ENCODE measurements at regions not wholly inside any gene's neighbourhood (a gene's known extent, or its start where the extent isn't known, plus 50 kb on each side); places are given as distances from the start of the nearest gene placed in this dataset.

DNA sequence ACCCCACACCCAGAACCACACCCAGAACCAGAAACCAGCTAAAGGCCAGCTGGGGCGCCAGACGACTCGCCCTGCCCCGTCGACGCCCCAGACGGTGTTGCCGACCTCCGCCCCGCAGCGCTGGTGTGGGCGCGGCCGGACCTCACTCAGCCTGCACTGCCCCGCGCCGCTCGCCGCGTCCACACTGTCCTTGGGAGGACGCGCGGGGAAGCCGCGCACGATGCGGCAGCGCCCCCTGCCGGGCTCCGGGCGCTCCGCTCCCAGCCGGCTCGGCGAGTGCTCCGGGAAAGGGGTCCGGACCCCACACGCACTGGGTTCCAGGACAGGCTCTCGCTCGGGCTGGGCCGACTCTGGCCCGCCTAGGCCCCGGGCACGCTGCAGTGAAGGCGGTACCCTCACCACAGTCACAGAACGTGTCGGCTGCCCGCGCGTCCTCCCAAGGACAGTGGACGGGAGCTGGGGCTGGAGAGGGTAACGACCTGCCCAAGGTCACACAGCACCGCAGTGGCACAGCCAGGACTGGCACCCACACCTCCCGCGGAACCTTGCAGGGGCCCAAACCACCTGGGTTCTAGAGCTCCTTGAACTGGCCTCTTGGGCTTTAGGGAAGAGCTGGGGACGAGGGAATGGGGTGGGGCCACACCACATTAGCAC, 90.2 kb downstream of the DMRTA2 start:
- Mint-ChIP-seq H3K36me3 (ENCODE audit: insufficient read depth in 2 of 2) (no peaks in the 10 kb centered on the region), H3K9me3 (no peaks in the 10 kb centered on the region), H3K4me3 (peak overlapping the region; percentile 51 to 60), H3K27me3 (ENCODE audit: low read depth) (peaks cover 58% of the 10 kb centered on the region), H3K4me1 (ENCODE audit: low read depth) (no peaks in the 10 kb centered on the region), H3K27ac (no peak overlapping the region)
- DNase-seq (peak; percentile 58 to 72), ATAC-seq (replicated peaks in 1 of 2) (peak; percentile 83 to 89)

DNA sequence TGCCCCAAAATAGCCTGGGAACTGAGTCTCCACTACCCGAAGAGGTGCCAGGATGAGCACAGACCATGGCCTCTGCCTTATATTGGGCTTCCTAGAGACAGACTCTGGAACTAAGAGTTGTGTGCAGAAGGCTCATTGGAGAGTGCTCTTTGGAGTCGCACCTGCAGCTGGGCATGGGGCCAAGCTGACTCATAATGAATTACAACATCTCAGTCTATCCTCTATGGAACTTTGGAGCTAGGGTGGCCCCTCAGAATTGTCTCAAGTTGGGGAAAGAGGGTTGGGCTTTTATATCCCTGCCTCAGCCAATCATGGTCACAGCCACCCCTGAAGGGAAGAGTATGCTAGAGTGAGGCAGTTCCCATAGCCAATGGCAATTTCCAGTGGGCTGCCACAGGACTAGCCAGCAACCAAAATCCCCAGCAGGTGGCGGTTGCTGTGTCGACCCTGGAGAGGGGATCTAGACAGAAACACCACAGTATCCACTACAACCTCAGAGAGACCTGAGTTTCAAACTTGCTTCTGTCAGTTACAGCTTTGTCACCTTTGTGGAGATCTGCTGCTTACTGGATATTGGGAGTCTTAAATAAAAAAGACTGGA, 93.8 kb downstream of the DMRTA2 start:
- H3K27me3 Mint-ChIP-seq (ENCODE audit: low read depth), result peaks cover 49% of the 10 kb centered on the region
- ATAC-seq (replicated peaks in 1 of 2) (no peak), DNase-seq (no peak)
- H3K9me3 Mint-ChIP-seq, result no peaks in the 10 kb centered on the region
- H3K36me3 Mint-ChIP-seq (ENCODE audit: insufficient read depth in 2 of 2), result no peaks in the 10 kb centered on the region
- no peak overlapping the region for H3K4me3 Mint-ChIP-seq
- H3K4me1 Mint-ChIP-seq (ENCODE audit: low read depth), result no peaks in the 10 kb centered on the region
- no peak overlapping the region for H3K27ac Mint-ChIP-seq

DNA sequence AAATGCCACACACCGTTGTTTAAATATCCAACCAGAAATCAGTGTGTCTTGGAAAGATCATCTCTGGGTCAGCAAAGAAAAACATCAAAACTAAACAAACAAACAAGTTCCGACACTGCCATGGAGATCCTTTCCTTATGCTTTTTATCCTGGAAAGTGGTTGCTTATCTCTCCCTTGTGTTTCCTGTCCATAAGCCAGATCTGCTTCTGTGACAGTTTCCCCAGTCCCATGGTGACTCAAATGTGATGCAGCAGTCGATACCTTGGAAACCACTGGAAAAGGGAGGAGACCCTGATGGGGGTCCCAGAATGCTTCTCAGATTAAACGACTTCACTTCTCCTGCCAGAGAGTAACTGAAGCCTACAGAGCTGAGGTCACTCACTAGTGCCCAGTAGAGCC, 94.7 kb downstream of the DMRTA2 start:
- Mint-ChIP-seq H3K4me3 (no peak overlapping the region), H3K36me3 (ENCODE audit: insufficient read depth in 2 of 2) (no peaks in the 10 kb centered on the region), H3K4me1 (ENCODE audit: low read depth) (no peaks in the 10 kb centered on the region), H3K27ac (no peak overlapping the region), H3K27me3 (ENCODE audit: low read depth) (peaks cover 46% of the 10 kb centered on the region), H3K9me3 (no peaks in the 10 kb centered on the region)
- ATAC-seq (replicated peaks in 1 of 2) (no peak), DNase-seq (no peak)

DNA sequence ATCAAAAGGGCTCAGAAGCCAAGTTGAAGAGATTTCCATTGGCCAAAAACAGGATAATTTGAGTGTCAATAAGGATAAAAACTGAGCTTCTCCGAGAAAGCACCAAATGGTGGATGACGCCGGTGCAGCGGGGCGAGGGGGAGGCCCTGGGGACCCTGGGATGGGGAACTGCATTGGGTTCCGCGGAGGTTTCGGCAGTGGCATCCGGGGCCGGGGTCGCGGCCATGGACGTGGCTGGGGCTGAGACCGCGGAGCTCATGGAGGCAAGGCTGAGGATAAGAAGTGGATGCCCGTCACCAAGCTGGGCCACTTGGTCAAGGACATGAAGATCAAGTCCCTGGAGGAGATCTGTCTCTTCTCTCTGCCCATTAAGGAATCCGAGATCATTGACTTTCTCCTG, 97.2 kb downstream of the DMRTA2 start:
- no peak overlapping the region for H3K27ac Mint-ChIP-seq
- no peaks in the 10 kb centered on the region for H3K9me3 Mint-ChIP-seq
- H3K36me3 Mint-ChIP-seq (ENCODE audit: insufficient read depth in 2 of 2), result no peaks in the 10 kb centered on the region
- no peak for DNase-seq
- H3K4me1 Mint-ChIP-seq (ENCODE audit: low read depth), result no peaks in the 10 kb centered on the region
- peaks cover 33% of the 10 kb centered on the region for H3K27me3 Mint-ChIP-seq (ENCODE audit: low read depth)
- no peak overlapping the region for H3K4me3 Mint-ChIP-seq
- no peak for ATAC-seq (replicated peaks in 1 of 2)

DNA sequence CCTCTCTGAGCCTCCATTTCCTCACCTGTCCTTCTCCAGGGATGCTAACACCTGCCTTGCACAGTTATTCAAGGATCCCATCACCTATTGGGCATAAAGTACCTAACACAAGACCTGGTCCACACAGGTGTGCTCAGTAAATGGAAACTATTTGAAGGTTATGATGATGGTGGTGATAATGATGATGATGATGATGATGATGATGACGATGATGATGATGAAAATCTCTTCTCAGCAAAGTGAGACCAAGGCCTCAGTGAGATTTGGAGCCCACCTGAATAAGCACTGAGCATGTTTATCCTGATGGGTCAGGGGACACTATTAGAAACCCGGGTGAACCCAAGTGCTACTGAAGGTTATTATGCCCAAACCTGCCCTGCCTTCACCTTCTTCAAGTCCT, 100.7 kb downstream of the DMRTA2 start:
- Mint-ChIP-seq H3K27ac (no peak overlapping the region), H3K27me3 (ENCODE audit: low read depth) (peaks cover 23% of the 10 kb centered on the region), H3K9me3 (no peaks in the 10 kb centered on the region), H3K4me1 (ENCODE audit: low read depth) (no peaks in the 10 kb centered on the region), H3K36me3 (ENCODE audit: insufficient read depth in 2 of 2) (no peaks in the 10 kb centered on the region), H3K4me3 (no peak overlapping the region)
- DNase-seq (no peak), ATAC-seq (replicated peaks in 1 of 2) (no peak)

DNA sequence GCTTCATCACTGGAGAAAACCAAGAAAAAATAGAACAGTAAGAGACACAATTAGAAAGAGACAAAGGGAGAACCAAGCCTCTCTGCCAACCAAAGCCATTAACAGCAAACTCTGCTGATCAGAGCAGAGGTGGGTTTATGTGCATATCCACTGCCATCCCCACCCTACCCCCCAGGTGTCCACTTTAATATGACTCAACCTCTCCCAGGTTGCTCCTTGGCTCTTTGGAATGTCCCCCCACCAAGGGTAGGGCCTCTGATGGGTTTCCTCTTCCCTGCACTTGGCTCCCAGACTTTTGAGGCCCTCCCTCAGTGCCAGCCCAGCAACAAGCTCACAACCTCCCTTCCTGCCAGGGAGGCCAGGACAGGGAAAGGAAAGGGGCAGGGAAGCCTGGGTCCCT, 104.8 kb downstream of the DMRTA2 start:
- ATAC-seq (replicated peaks in 1 of 2) (no peak), DNase-seq (no peak)
- Mint-ChIP-seq H3K27ac (no peak overlapping the region), H3K36me3 (ENCODE audit: insufficient read depth in 2 of 2) (no peaks in the 10 kb centered on the region), H3K27me3 (ENCODE audit: low read depth) (peaks cover 16% of the 10 kb centered on the region), H3K4me1 (ENCODE audit: low read depth) (no peaks in the 10 kb centered on the region), H3K4me3 (no peak overlapping the region), H3K9me3 (no peaks in the 10 kb centered on the region)

DNA sequence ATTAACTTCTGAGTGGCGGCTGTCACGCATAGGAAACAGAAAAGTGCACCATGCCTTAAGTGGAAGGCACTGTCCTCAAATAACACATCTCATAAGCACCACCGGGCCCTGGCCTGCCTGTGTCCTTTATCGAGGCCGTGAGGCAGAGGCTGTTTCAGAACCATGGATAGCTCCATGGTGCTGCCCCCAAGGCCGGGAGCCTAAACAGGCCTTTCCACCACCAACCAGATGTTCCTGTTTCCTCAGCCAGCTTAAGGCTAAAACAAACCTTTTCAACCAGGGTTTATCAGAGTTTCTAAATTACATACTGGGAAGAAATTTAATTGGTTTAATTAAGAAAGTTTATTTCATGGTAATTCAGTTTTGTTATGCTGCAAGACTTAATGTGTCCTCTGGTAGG, 114.4 kb downstream of the DMRTA2 start:
- Mint-ChIP-seq H3K27me3 (ENCODE audit: low read depth) (peaks cover 18% of the 10 kb centered on the region), H3K27ac (no peak overlapping the region), H3K4me1 (ENCODE audit: low read depth) (no peaks in the 10 kb centered on the region), H3K9me3 (peaks cover 0 to 3% of the 10 kb centered on the region in 2 donors), H3K36me3 (ENCODE audit: insufficient read depth in 2 of 2) (no peaks in the 10 kb centered on the region), H3K4me3 (no peak overlapping the region)
- DNase-seq (peak; percentile 2 to 6), ATAC-seq (replicated peaks in 1 of 2) (no peak)

DNA sequence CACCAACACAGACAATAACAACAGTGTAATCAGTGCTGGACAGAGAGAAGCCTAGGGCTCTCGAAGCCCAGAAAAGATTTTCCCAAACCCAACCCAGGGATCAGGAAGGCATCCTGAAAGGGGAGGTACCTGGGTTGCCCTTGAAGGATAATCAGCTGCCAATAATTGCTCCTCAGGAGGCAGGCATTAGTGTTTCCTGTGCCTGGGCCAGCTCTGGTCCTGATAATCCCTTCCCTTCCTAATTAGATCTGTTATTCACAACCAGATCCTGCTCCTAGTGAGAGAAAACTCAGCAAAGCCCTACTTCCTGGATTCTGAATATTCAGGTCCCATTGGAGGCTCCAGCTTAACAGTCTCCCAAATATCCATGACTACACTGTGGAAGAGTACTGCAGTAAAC, 117.4 kb downstream of the DMRTA2 start:
- Mint-ChIP-seq H3K4me3 (no peak overlapping the region), H3K27me3 (ENCODE audit: low read depth) (peaks cover 14% of the 10 kb centered on the region), H3K27ac (no peak overlapping the region), H3K36me3 (ENCODE audit: insufficient read depth in 2 of 2) (no peaks in the 10 kb centered on the region), H3K4me1 (ENCODE audit: low read depth) (no peaks in the 10 kb centered on the region), H3K9me3 (peaks cover 0 to 3% of the 10 kb centered on the region in 2 donors)
- ATAC-seq (replicated peaks in 1 of 2) (no peak), DNase-seq (no peak)

DNA sequence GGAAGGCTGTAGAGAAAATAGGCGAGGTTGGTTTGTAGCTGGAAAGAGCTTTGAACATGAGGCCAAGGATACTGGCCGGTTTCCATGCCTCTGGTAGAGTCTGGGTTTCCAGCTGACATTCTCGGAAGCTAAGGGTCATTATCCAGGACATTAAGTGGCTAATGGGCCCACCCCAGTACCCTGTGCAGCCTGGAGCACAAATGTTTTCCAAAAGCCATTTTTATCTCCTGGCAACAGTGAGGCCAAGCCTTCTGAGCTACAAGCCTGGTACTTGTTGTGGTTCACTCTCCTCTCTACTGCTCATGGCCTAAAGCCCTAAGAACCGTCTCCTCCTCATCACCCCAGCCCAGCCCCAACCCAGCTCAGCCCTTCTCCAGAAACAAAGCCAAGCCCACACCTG, 122.9 kb downstream of the DMRTA2 start:
- Mint-ChIP-seq H3K9me3 (peaks cover 0 to 2% of the 10 kb centered on the region in 2 donors), H3K27ac (no peak overlapping the region), H3K4me3 (no peak overlapping the region), H3K27me3 (ENCODE audit: low read depth) (no peaks in the 10 kb centered on the region), H3K36me3 (ENCODE audit: insufficient read depth in 2 of 2) (no peaks in the 10 kb centered on the region), H3K4me1 (ENCODE audit: low read depth) (no peaks in the 10 kb centered on the region)
- DNase-seq (no peak), ATAC-seq (replicated peaks in 1 of 2) (no peak)

DNA sequence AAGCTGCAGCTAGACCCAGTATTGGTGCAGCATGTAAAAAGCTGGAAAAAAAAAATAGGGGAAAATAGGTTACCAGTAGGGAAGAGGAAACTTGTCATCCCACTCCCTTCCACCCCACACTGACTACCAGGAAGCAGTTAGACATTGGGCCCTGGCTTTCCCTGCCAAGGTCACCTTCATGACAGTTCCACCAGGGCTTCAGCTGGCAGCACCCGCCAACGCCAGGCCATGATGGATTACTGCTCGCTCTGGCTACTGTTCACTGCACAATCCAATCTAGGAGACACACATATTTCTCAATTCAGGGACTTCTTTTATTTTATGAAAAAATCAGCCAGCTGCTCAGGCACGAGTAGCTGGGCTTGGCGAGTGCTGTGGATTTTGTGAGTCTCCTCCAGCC, 127.7 kb downstream of the DMRTA2 start:
- DNase-seq (no peak), ATAC-seq (replicated peaks in 1 of 2) (no peak)
- H3K4me1 Mint-ChIP-seq (ENCODE audit: low read depth), result no peaks in the 10 kb centered on the region
- no peaks in the 10 kb centered on the region for H3K27me3 Mint-ChIP-seq (ENCODE audit: low read depth)
- H3K4me3 Mint-ChIP-seq, result no peak overlapping the region
- no peak overlapping the region for H3K27ac Mint-ChIP-seq
- no peaks in the 10 kb centered on the region for H3K36me3 Mint-ChIP-seq (ENCODE audit: insufficient read depth in 2 of 2)
- peaks cover 1 to 2% of the 10 kb centered on the region in 2 donors for H3K9me3 Mint-ChIP-seq

DNA sequence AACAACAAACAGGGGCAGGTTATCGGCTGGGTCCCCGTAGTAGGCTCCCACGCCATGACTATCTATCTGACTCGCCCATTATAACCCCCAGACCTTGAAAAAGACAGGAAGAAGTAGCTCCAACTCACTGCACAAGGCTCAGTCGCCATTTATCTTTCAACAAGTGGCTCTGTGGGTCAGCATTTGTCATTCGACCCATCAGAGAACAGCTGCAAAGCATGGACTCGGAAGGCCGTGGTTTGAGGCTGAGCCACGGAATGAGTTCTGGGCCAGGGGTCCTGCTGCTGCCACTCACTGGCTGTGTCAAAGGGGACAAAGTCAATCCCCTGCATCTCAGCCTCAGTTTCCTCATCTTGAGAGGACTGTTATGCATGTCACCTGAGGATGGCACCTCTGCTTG, 131.0 kb downstream of the DMRTA2 start:
- Mint-ChIP-seq H3K36me3 (ENCODE audit: insufficient read depth in 2 of 2) (no peaks in the 10 kb centered on the region), H3K9me3 (peaks cover 0 to 1% of the 10 kb centered on the region in 2 donors), H3K4me3 (no peak overlapping the region), H3K27ac (no peak overlapping the region), H3K27me3 (ENCODE audit: low read depth) (peaks cover 9% of the 10 kb centered on the region), H3K4me1 (ENCODE audit: low read depth) (no peaks in the 10 kb centered on the region)
- DNase-seq, result no peak
- ATAC-seq (replicated peaks in 1 of 2), result no peak

DNA sequence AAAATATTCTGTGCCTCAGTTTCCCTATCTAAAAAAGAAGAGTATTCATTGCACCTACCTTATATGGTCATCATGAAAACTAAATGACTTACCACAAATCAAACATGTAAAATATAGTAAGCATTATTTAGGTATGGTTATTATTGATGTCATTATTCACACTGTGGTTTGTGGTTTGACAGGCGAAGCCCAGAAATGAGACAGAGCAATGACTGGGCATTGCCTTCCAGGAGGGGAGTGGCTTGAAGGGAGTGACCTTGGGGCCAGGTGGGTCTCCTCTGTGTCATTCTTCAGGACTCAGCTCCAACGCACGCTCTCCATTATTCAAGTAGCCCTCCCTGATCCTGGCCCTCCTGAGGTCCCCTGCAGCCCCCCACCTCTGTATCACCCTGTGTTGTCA, 133.7 kb downstream of the DMRTA2 start:
- DNase-seq (no peak), ATAC-seq (replicated peaks in 1 of 2) (no peak)
- H3K27me3 Mint-ChIP-seq (ENCODE audit: low read depth), result peaks cover 9% of the 10 kb centered on the region
- H3K9me3 Mint-ChIP-seq, result peaks cover 0 to under 1% of the 10 kb centered on the region in 2 donors
- H3K4me1 Mint-ChIP-seq (ENCODE audit: low read depth), result no peaks in the 10 kb centered on the region
- H3K36me3 Mint-ChIP-seq (ENCODE audit: insufficient read depth in 2 of 2), result no peaks in the 10 kb centered on the region
- H3K27ac Mint-ChIP-seq, result no peak overlapping the region
- no peak overlapping the region for H3K4me3 Mint-ChIP-seq

DNA sequence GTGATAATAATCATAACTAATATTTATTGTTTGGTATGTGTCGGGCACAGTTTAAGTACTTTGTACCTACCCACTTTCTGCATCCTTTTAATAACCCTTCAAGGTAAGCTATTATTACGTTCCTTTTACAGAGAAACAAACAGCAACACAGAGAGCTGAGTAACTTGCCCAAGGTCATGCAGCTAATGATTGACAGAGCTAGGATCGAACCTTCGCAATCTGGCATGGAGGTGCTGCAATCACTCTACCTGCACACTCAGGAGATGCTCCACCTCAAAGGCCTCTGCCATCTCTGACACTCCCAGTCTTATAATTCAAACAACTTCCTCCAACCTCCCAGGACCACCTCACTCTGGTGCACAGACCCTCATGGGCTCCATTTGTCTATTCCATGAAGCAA, 137.2 kb downstream of the DMRTA2 start:
- peaks cover 0 to 1% of the 10 kb centered on the region in 2 donors for H3K9me3 Mint-ChIP-seq
- no peak overlapping the region for H3K4me3 Mint-ChIP-seq
- H3K36me3 Mint-ChIP-seq (ENCODE audit: insufficient read depth in 2 of 2), result no peaks in the 10 kb centered on the region
- no peak for DNase-seq
- peaks cover 9% of the 10 kb centered on the region for H3K27me3 Mint-ChIP-seq (ENCODE audit: low read depth)
- no peak for ATAC-seq (replicated peaks in 1 of 2)
- no peak overlapping the region for H3K27ac Mint-ChIP-seq
- no peaks in the 10 kb centered on the region for H3K4me1 Mint-ChIP-seq (ENCODE audit: low read depth)

Data from activated T-cell treated with anti-CD3 and anti-CD28 coated beads, Interleukin-2, amount 50 U/mL, for 72 hours (primary cell).